ENCODE measurements at regions not wholly inside any gene's neighbourhood (a gene's known extent, or its start where the extent isn't known, plus 50 kb on each side); places are given as distances from the start of the nearest gene placed in this dataset.

DNA sequence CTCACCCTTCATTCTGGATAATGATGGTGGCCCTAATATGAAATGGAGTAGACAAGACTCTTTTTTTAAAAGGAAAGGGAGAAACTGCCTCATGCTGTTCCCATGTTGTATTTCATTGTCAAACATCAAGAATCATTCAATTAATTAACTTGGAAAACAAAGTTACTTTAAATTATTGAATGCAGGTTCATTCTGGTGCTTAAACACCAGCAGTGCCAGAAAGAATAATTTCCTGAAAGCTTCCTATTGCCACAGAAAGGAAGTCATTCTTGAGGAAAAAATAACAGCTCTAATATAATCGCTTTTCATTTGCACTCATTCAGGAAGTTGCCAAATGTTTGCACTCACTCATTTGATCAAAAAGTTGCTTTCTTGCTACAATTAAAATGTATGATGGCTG is 497.1 kb upstream of the CDH11 start:
- no peak overlapping the region for H3K4me3 ChIP-seq (ENCODE audit: low read depth, low read length)
- TF ChIP-seq, protein P1, sequence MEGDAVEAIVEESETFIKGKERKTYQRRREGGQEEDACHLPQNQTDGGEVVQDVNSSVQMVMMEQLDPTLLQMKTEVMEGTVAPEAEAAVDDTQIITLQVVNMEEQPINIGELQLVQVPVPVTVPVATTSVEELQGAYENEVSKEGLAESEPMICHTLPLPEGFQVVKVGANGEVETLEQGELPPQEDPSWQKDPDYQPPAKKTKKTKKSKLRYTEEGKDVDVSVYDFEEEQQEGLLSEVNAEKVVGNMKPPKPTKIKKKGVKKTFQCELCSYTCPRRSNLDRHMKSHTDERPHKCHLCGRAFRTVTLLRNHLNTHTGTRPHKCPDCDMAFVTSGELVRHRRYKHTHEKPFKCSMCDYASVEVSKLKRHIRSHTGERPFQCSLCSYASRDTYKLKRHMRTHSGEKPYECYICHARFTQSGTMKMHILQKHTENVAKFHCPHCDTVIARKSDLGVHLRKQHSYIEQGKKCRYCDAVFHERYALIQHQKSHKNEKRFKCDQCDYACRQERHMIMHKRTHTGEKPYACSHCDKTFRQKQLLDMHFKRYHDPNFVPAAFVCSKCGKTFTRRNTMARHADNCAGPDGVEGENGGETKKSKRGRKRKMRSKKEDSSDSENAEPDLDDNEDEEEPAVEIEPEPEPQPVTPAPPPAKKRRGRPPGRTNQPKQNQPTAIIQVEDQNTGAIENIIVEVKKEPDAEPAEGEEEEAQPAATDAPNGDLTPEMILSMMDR (IDR thresholded peaks at IDR 0.05; ENCODE audit: borderline replicate concordance, insufficient read depth, low read depth, low read length): no peak

DNA sequence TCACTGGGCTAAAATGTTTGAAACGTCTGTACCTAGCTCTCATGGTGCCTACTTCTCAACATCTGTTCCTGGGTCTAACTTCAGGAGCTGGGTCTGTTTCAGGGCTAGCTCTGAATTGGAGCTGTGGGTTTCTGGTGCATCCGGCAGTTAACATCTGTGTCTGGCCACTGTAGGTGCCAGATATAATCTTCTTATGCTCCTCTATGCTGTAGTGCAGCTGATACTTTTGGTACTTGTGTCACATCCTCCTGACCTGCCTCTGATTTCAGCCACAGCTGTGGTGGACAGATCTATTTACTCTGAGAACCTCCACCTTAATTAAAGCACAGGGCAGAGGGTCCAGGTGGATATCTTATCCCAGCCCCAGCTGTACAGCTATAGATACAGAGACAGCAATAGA is 496.5 kb upstream of the CDH11 start:
- TF ChIP-seq, protein P1 (IDR thresholded peaks at IDR 0.05; ENCODE audit: borderline replicate concordance, insufficient read depth, low read depth, low read length): no peak
- H3K4me3 ChIP-seq (ENCODE audit: low read depth, low read length): no peak overlapping the region

DNA sequence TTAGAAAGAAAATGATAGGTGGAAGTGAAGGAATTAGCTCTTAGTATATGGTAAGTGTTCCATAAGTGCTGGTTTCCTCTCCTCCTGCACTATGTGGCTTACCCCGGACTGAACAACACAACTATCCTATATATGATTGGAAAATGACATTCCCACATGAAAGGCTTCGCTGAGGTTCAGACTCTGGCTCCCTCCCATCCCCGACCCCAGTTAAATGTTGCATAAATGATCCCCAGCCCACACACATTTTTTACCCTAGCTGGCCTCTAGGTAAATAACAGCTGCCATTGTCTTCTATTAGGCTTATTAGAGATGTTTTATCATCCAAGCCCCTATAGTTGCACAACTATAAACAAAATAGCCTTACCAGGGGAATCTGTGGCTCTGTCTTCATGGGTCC is 495.6 kb upstream of the CDH11 start:
- H3K4me3 ChIP-seq (ENCODE audit: low read depth, low read length): no peak overlapping the region
- TF ChIP-seq, protein P1 (IDR thresholded peaks at IDR 0.05; ENCODE audit: borderline replicate concordance, insufficient read depth, low read depth, low read length): no peak

DNA sequence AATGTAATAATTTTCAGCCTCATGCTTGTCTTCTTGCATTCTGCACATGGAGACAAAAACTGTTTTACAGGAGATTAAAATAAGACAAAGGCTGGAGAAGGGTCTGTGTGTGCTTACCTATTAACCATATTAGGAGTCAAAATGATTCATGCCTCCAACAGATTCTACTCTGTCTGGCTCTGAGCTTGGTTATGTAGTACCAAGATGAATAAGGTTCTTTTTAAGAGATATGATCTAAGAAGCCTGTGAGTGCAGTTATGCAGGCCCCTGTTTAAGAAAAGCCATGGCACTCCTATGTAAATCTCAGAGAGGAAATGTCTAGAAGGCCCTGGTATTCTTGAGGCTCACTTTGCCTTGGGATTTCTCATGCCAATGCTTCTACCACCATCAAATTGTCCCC is 486.6 kb upstream of the CDH11 start:
- no peak overlapping the region for H3K4me3 ChIP-seq (ENCODE audit: low read depth, low read length)
- TF ChIP-seq, protein P1 (IDR thresholded peaks at IDR 0.05; ENCODE audit: borderline replicate concordance, insufficient read depth, low read depth, low read length): no peak

DNA sequence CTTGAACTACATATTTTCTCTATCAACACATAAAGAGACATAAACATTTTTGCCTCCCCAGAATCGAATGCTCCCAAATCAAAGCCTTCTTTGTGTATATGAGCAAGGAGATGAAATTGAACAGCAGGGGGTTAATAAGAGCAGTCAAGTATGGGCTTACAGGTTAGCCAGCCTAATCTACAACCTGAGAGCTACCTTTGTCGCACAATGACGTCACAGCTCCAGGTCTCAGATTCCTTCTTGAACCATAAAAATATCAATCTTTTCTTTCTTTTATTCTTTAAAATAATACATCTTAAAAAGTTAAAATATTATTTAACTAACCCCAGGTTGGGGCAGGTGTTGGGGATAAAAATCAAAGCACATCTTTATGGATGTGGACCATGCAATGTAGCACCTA is 482.9 kb upstream of the CDH11 start:
- H3K4me3 ChIP-seq (ENCODE audit: low read depth, low read length): no peak overlapping the region
- TF ChIP-seq, protein P1 (IDR thresholded peaks at IDR 0.05; ENCODE audit: borderline replicate concordance, insufficient read depth, low read depth, low read length): no peak

DNA sequence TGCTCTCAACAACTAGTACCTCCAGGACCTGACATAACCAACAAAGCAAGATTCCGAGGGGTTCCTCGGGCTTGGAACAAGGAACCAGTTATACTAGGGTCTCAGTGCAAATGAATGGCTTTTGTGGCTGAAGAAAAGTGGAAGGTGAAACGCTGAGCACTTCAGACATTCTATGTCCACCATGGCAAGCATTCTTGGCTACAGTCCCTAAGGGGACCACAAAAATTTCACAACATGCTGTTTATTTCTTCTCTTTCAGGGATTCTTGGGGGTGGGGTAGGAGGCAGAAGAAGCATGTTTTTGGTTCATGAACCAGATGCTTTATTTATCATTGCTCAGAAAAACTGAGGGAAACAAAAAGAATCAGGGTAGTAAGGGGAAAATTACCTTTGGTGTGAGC is 479.9 kb upstream of the CDH11 start:
- no peak overlapping the region for H3K4me3 ChIP-seq (ENCODE audit: low read depth, low read length)
- TF ChIP-seq, protein P1 (IDR thresholded peaks at IDR 0.05; ENCODE audit: borderline replicate concordance, insufficient read depth, low read depth, low read length): no peak

DNA sequence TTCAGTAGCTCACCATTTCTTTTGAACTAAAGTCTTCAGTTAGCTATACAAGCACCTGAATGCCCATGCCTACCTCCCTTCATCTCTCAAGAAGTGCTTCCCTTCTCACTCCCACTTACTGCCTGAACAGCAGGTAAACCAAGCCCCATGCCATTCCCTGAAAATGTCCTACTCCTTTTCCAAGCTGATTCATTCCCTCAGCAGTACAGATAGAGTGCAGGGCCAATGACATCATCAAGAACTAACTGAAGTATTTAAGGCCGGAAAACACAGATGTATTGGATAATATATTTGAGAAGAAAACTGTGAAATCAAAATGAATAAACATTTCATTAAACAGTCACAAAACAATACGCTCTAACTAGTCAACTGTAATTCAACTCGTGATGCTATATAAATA is 478.8 kb upstream of the CDH11 start:
- TF ChIP-seq, protein P1 (IDR thresholded peaks at IDR 0.05; ENCODE audit: borderline replicate concordance, insufficient read depth, low read depth, low read length): no peak
- H3K4me3 ChIP-seq (ENCODE audit: low read depth, low read length): no peak overlapping the region

Data from GM12875 (cell line).